ENCODE measurements at regions not wholly inside any gene's neighbourhood (a gene's known extent, or its start where the extent isn't known, plus 50 kb on each side); places are given as distances from the start of the nearest gene placed in this dataset.

DNA sequence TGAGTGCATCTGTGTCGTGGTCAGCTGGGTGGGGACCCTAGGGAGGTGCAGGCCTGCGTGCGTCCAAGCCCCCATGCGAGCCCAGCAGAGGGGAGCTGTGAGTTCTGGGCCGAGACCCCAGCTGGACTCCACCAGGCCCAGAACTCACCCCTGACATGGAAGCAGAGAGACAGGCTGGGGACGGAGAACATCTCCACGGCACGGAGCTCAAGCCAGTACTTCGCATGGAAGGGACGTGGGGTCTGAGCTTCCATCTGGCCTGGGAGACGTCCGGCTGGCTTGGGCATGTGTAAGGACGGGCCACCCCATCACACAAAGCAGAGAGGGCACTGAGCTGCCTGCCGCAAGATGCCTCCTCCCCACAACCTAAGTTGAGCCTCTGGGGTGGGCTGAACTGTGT lies 422.4 kb downstream of the CTTN start:
- H3K9ac ChIP-seq (ENCODE audit: insufficient read depth in 1 of 2, low read depth in 2 of 2, low read length in 2 of 2), result no peak overlapping the region
- in situ Hi-C loops (cut with MboI) (loop anchor here (25.0 kb wide), 1 partner anchor 242 kb away; no protein-coding TSS in a partner anchor), intact Hi-C loops (cut with micrococcal nuclease) (no loop called here)
- no peak overlapping the region for H3K4me3 ChIP-seq
- H2AFZ ChIP-seq (ENCODE audit: low read depth, low read length), result no peak overlapping the region
- ChIA-PET CTCF (ENCODE audit: low intra/inter-chr PET ratio) (no interaction called here), POLR2A (interaction anchor here (0.7 kb wide), 1 partner anchor 439 kb away, joined by 4 read pairs; no protein-coding TSS in a partner anchor)
- WGBS (ENCODE audit: insufficient coverage, low coverage, missing lambda C conversion rate), result 1% methylated on average over 14 of the region's 14 CpGs
- H3K4me1 ChIP-seq (replicated peaks in 1 of 2; ENCODE audit: control insufficient read depth in 2 of 2, insufficient read depth in 2 of 2, low read length in 2 of 2), result no peaks in the 10 kb centered on the region
- no peak for FAIRE-seq
- no peak overlapping the region for H3K4me2 ChIP-seq (ENCODE audit: insufficient read depth, low read length)
- H3K9me3 ChIP-seq (replicated peaks; ENCODE audit: control insufficient read depth, insufficient read depth, low read depth, low read length), result no peaks in the 10 kb centered on the region
- no TSS peak for BruUV-seq (replicated peaks)
- DNase-seq (ENCODE audit: extremely low read depth in 1 of 4, low spot score in 3 of 4), result no peak
- no peak for ATAC-seq
- H4K20me1 ChIP-seq (replicated peaks; ENCODE audit: control insufficient read depth, insufficient read depth, low read length), result peaks cover 6% of the 10 kb centered on the region
- peaks cover 3% of the 10 kb centered on the region for H3K9me1 ChIP-seq (ENCODE audit: control insufficient read depth, insufficient read depth, low read length)
- TF ChIP-seq RFX7 (CRISPR knock-in tag; IDR thresholded peaks at IDR 0.05) (no peak), TRIM24 (IDR thresholded peaks at IDR 0.05) (no peak), PRMT5 (CRISPR knock-in tag; IDR thresholded peaks at IDR 0.05) (no peak), ZNF311 (CRISPR knock-in tag; IDR thresholded peaks at IDR 0.05) (no peak), TBL1XR1 (IDR thresholded peaks at IDR 0.05; ENCODE audit: low read length in 2 of 2) (no peak), TAF7 (tag; IDR thresholded peaks at IDR 0.05) (no peak), ADNP (tag; IDR thresholded peaks at IDR 0.05) (no peak), ZNF644 (tag; IDR thresholded peaks at IDR 0.05; ENCODE audit: low read depth) (no peak), ZNF239 (CRISPR knock-in tag; IDR thresholded peaks at IDR 0.05) (no peak)
- TF ChIP-seq, protein P1, sequence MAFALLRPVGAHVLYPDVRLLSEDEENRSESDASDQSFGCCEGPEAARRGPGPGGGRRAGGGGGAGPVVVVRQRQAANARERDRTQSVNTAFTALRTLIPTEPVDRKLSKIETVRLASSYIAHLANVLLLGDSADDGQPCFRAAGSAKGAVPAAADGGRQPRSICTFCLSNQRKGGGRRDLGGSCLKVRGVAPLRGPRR (CRISPR knock-in tag; IDR thresholded peaks at IDR 0.05), result no peak
- TF ChIP-seq, protein P2, sequence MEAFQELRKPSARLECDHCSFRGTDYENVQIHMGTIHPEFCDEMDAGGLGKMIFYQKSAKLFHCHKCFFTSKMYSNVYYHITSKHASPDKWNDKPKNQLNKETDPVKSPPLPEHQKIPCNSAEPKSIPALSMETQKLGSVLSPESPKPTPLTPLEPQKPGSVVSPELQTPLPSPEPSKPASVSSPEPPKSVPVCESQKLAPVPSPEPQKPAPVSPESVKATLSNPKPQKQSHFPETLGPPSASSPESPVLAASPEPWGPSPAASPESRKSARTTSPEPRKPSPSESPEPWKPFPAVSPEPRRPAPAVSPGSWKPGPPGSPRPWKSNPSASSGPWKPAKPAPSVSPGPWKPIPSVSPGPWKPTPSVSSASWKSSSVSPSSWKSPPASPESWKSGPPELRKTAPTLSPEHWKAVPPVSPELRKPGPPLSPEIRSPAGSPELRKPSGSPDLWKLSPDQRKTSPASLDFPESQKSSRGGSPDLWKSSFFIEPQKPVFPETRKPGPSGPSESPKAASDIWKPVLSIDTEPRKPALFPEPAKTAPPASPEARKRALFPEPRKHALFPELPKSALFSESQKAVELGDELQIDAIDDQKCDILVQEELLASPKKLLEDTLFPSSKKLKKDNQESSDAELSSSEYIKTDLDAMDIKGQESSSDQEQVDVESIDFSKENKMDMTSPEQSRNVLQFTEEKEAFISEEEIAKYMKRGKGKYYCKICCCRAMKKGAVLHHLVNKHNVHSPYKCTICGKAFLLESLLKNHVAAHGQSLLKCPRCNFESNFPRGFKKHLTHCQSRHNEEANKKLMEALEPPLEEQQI (IDR thresholded peaks at IDR 0.05), result no peak
- TF ChIP-seq, protein P3, sequence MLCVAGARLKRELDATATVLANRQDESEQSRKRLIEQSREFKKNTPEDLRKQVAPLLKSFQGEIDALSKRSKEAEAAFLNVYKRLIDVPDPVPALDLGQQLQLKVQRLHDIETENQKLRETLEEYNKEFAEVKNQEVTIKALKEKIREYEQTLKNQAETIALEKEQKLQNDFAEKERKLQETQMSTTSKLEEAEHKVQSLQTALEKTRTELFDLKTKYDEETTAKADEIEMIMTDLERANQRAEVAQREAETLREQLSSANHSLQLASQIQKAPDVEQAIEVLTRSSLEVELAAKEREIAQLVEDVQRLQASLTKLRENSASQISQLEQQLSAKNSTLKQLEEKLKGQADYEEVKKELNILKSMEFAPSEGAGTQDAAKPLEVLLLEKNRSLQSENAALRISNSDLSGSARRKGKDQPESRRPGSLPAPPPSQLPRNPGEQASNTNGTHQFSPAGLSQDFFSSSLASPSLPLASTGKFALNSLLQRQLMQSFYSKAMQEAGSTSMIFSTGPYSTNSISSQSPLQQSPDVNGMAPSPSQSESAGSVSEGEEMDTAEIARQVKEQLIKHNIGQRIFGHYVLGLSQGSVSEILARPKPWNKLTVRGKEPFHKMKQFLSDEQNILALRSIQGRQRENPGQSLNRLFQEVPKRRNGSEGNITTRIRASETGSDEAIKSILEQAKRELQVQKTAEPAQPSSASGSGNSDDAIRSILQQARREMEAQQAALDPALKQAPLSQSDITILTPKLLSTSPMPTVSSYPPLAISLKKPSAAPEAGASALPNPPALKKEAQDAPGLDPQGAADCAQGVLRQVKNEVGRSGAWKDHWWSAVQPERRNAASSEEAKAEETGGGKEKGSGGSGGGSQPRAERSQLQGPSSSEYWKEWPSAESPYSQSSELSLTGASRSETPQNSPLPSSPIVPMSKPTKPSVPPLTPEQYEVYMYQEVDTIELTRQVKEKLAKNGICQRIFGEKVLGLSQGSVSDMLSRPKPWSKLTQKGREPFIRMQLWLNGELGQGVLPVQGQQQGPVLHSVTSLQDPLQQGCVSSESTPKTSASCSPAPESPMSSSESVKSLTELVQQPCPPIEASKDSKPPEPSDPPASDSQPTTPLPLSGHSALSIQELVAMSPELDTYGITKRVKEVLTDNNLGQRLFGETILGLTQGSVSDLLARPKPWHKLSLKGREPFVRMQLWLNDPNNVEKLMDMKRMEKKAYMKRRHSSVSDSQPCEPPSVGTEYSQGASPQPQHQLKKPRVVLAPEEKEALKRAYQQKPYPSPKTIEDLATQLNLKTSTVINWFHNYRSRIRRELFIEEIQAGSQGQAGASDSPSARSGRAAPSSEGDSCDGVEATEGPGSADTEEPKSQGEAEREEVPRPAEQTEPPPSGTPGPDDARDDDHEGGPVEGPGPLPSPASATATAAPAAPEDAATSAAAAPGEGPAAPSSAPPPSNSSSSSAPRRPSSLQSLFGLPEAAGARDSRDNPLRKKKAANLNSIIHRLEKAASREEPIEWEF (CRISPR knock-in tag; IDR thresholded peaks at IDR 0.05), result no peak
- TF ChIP-seq, protein P4, sequence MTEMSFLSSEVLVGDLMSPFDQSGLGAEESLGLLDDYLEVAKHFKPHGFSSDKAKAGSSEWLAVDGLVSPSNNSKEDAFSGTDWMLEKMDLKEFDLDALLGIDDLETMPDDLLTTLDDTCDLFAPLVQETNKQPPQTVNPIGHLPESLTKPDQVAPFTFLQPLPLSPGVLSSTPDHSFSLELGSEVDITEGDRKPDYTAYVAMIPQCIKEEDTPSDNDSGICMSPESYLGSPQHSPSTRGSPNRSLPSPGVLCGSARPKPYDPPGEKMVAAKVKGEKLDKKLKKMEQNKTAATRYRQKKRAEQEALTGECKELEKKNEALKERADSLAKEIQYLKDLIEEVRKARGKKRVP (CRISPR knock-in tag; IDR thresholded peaks at IDR 0.05), result no peak
- H3K79me2 ChIP-seq (ENCODE audit: control insufficient read depth, insufficient read depth, low read length), result no peaks in the 10 kb centered on the region
- H3K36me3 ChIP-seq (ENCODE audit: control insufficient read depth, insufficient read depth, low read length), result no peaks in the 10 kb centered on the region
- H3K27ac ChIP-seq (ENCODE audit: extremely low read depth, low read depth, low read length), result no peak overlapping the region
- H3K27me3 ChIP-seq (ENCODE audit: control insufficient read depth in 2 of 2, insufficient read depth in 2 of 2, low read length in 2 of 2), result peaks cover 22 to 67% of the 10 kb centered on the region in 2 experiments; a peak in 4 of 5 replicates

Data from K562 (cell line).